Karpas-422 (cell line): ENCODE measurements at regions not wholly inside any gene's neighbourhood (a gene's known extent, or its start where the extent isn't known, plus 50 kb on each side); places are given as distances from the start of the nearest gene placed in this dataset.
A peak's percentile ranks its signal among the peaks of the same experiment; 100 is the strongest.

ENCODE experiments used
- DNase-seq: peaks from one replicate; pipeline ENCODE4 v3.0.0-alpha.2; 2015
- H2AFZ ChIP-seq: fragments of 200-600 bp; sonication (generic); 2 replicates; pipeline ENCODE4 v1.6.1; 2014; ENCODE audit warnings: antibody characterized with exemption, low read length, mixed read lengths
- H3K27ac ChIP-seq: fragments of 200-600 bp; sonication (generic); 2 replicates; pipeline ENCODE4 v1.5.1; 2014; ENCODE audit warnings: mild to moderate bottlenecking, low read length, moderate library complexity
- H3K27me3 ChIP-seq: fragments of 200-600 bp; sonication (generic); 2 replicates; pipeline ENCODE4 v1.6.1; 2014; ENCODE audit warnings: low read length, mixed read lengths
- H3K36me3 ChIP-seq: fragments of 200-600 bp; sonication (generic); 2 replicates; pipeline ENCODE4 v1.6.1; 2014; ENCODE audit warnings: low read length, mixed read lengths; ENCODE audit not compliant: insufficient read depth
- H3K4me1 ChIP-seq: fragments of 200-600 bp; sonication (generic); 2 replicates; pipeline ENCODE4 v1.6.1; 2014; ENCODE audit warnings: mild to moderate bottlenecking, low read length, mixed read lengths
- H3K4me2 ChIP-seq: fragments of 200-600 bp; sonication (generic); 2 replicates; pipeline ENCODE4 v1.6.1; 2014; ENCODE audit warnings: low read length, low read depth, mild to moderate bottlenecking; ENCODE audit not compliant: poor library complexity, severe bottlenecking
- H3K4me3 ChIP-seq: fragments of 200-600 bp; sonication (generic); 2 replicates; pipeline ENCODE4 v1.5.1; 2014; ENCODE audit warnings: mild to moderate bottlenecking, antibody characterized with exemption, low read length, mixed read lengths
- H3K79me2 ChIP-seq: fragments of 200-600 bp; sonication (generic); 2 replicates; pipeline ENCODE4 v1.6.1; 2014; ENCODE audit warnings: mild to moderate bottlenecking, low read length, mixed read lengths
- H3K9ac ChIP-seq: fragments of 200-600 bp; sonication (generic); 2 replicates; pipeline ENCODE4 v1.6.0; 2014; ENCODE audit warnings: low read length
- H3K9me2 ChIP-seq: fragments of 200-600 bp; sonication (generic), shearing (Covaris generic); replicated peaks from 2 replicates; pipeline ENCODE4 v1.6.0; 2014; ENCODE audit warnings: mild to moderate bottlenecking, low read length, moderate library complexity; ENCODE audit not compliant: insufficient read depth
- H3K9me3 ChIP-seq: fragments of 300-700, 200-600 bp; sonication (generic); 2 replicates; pipeline ENCODE4 v1.6.1; 2014; ENCODE audit warnings: low read length, mixed read lengths
- H4K20me1 ChIP-seq: fragments of 200-600 bp; sonication (generic); 2 replicates; pipeline ENCODE4 v1.6.1; 2014; ENCODE audit warnings: mild to moderate bottlenecking, antibody characterized with exemption, low read length, low read depth; ENCODE audit not compliant: insufficient read depth

GRCh38 chr9:3773362-3774060 lies 247.7 kb upstream of the RFX3 start:
- no peaks in the 10 kb centered on the region for H3K79me2 ChIP-seq
- no peaks in the 10 kb centered on the region for H3K36me3 ChIP-seq
- no peaks in the 10 kb centered on the region for H3K9me2 ChIP-seq
- no peak overlapping the region for H3K27ac ChIP-seq
- H3K9ac ChIP-seq: no peak overlapping the region
- no peaks in the 10 kb centered on the region for H4K20me1 ChIP-seq
- no peaks in the 10 kb centered on the region for H3K9me3 ChIP-seq
- no peak for DNase-seq
- no peak overlapping the region for H2AFZ ChIP-seq
- H3K4me2 ChIP-seq: no peak overlapping the region
- H3K4me3 ChIP-seq: no peak overlapping the region
- no peaks in the 10 kb centered on the region for H3K27me3 ChIP-seq
- H3K4me1 ChIP-seq: no peaks in the 10 kb centered on the region

GRCh38 chr9:3769646-3770045 lies 243.8 kb upstream of the RFX3 start:
- no peak overlapping the region for H3K4me3 ChIP-seq
- H4K20me1 ChIP-seq: no peaks in the 10 kb centered on the region
- no peak overlapping the region for H3K9ac ChIP-seq
- DNase-seq: no peak
- H3K27me3 ChIP-seq: no peaks in the 10 kb centered on the region
- H3K9me3 ChIP-seq: no peaks in the 10 kb centered on the region
- no peak overlapping the region for H2AFZ ChIP-seq
- H3K4me1 ChIP-seq: no peaks in the 10 kb centered on the region
- no peaks in the 10 kb centered on the region for H3K9me2 ChIP-seq
- H3K4me2 ChIP-seq: no peak overlapping the region
- no peaks in the 10 kb centered on the region for H3K79me2 ChIP-seq
- no peaks in the 10 kb centered on the region for H3K36me3 ChIP-seq
- H3K27ac ChIP-seq: no peak overlapping the region

- H3K4me1 ChIP-seq: no peaks in the 10 kb centered on the region
- no peak overlapping the region for H3K4me3 ChIP-seq
- no peak overlapping the region for H3K27ac ChIP-seq
- no peak overlapping the region for H3K9ac ChIP-seq
- H4K20me1 ChIP-seq: no peaks in the 10 kb centered on the region
- no peaks in the 10 kb centered on the region for H3K79me2 ChIP-seq
- no peak overlapping the region for H2AFZ ChIP-seq
- no peaks in the 10 kb centered on the region for H3K9me2 ChIP-seq
- H3K36me3 ChIP-seq: no peaks in the 10 kb centered on the region
- H3K27me3 ChIP-seq: no peaks in the 10 kb centered on the region
- H3K9me3 ChIP-seq: no peaks in the 10 kb centered on the region
- no peak for DNase-seq
- no peak overlapping the region for H3K4me2 ChIP-seq
Measured at GRCh38 chr9:3768712-3769457, 243.1 kb upstream of the RFX3 start.

- Histone ChIP-seq H3K79me2 (no peaks in the 10 kb centered on the region), H3K4me3 (no peak overlapping the region), H4K20me1 (no peaks in the 10 kb centered on the region), H3K9ac (no peak overlapping the region), H3K4me1 (no peaks in the 10 kb centered on the region), H3K9me3 (no peaks in the 10 kb centered on the region), H3K36me3 (no peaks in the 10 kb centered on the region), H2AFZ (no peak overlapping the region), H3K9me2 (no peaks in the 10 kb centered on the region), H3K27ac (no peak overlapping the region), H3K4me2 (no peak overlapping the region), H3K27me3 (no peaks in the 10 kb centered on the region)
- no peak for DNase-seq
Measured at GRCh38 chr9:3768286-3768685, 242.5 kb upstream of the RFX3 start.

GRCh38 chr9:3762076-3762475 lies 236.3 kb upstream of the RFX3 start:
- Histone ChIP-seq H3K79me2 (no peaks in the 10 kb centered on the region), H3K4me2 (no peak overlapping the region), H3K27me3 (no peaks in the 10 kb centered on the region; the same call in 1 of the 2 replicates), H3K9me3 (no peaks in the 10 kb centered on the region), H3K4me3 (no peak overlapping the region), H3K4me1 (peaks cover 10% of the 10 kb centered on the region), H3K9ac (no peak overlapping the region), H3K36me3 (no peaks in the 10 kb centered on the region), H4K20me1 (no peaks in the 10 kb centered on the region), H3K9me2 (no peaks in the 10 kb centered on the region), H2AFZ (no peak overlapping the region), H3K27ac (no peak overlapping the region)
- no peak for DNase-seq

GRCh38 chr9:3760031-3760430 lies 234.2 kb upstream of the RFX3 start:
- no peaks in the 10 kb centered on the region; the same call in 1 of the 2 replicates for H3K27me3 ChIP-seq
- no peaks in the 10 kb centered on the region for H3K9me3 ChIP-seq
- no peaks in the 10 kb centered on the region for H3K36me3 ChIP-seq
- no peak overlapping the region for H3K9ac ChIP-seq
- H3K27ac ChIP-seq: no peak overlapping the region
- no peak overlapping the region for H3K4me2 ChIP-seq
- no peak for DNase-seq
- no peak overlapping the region for H2AFZ ChIP-seq
- H3K4me3 ChIP-seq: no peak overlapping the region
- no peaks in the 10 kb centered on the region for H3K79me2 ChIP-seq
- no peaks in the 10 kb centered on the region for H3K9me2 ChIP-seq
- H4K20me1 ChIP-seq: no peaks in the 10 kb centered on the region
- peaks cover 20% of the 10 kb centered on the region for H3K4me1 ChIP-seq

GRCh38 chr9:3758816-3759576 lies 233.2 kb upstream of the RFX3 start:
- Histone ChIP-seq H3K36me3 (no peaks in the 10 kb centered on the region), H3K27me3 (no peaks in the 10 kb centered on the region; the same call in 1 of the 2 replicates), H3K4me2 (peak overlapping the region; percentile 3), H3K9me3 (no peaks in the 10 kb centered on the region), H4K20me1 (no peaks in the 10 kb centered on the region), H3K4me3 (no peak overlapping the region), H2AFZ (no peak overlapping the region), H3K9me2 (no peaks in the 10 kb centered on the region), H3K4me1 (peaks cover 20% of the 10 kb centered on the region), H3K27ac (no peak overlapping the region), H3K9ac (no peak overlapping the region), H3K79me2 (no peaks in the 10 kb centered on the region)
- DNase-seq: no peak

GRCh38 chr9:3756071-3756470 lies 230.3 kb upstream of the RFX3 start:
- no peak for DNase-seq
- no peaks in the 10 kb centered on the region for H4K20me1 ChIP-seq
- H2AFZ ChIP-seq: no peak overlapping the region
- H3K9me3 ChIP-seq: no peaks in the 10 kb centered on the region
- H3K36me3 ChIP-seq: no peaks in the 10 kb centered on the region
- H3K27ac ChIP-seq: no peak overlapping the region
- peaks cover 20% of the 10 kb centered on the region for H3K4me1 ChIP-seq
- H3K79me2 ChIP-seq: no peaks in the 10 kb centered on the region
- H3K27me3 ChIP-seq: no peaks in the 10 kb centered on the region; the same call in 1 of the 2 replicates
- no peak overlapping the region for H3K9ac ChIP-seq
- no peaks in the 10 kb centered on the region for H3K9me2 ChIP-seq
- H3K4me3 ChIP-seq: no peak overlapping the region
- H3K4me2 ChIP-seq: peak overlapping the region; percentile 27
